HepG2 (cell line): ENCODE measurements at regions not wholly inside any gene's neighbourhood (a gene's known extent, or its start where the extent isn't known, plus 50 kb on each side); places are given as distances from the start of the nearest gene placed in this dataset.

Source experiments
- ATAC-seq: fragments of 200-7000 bp; cut with Tn5 transposase; 3 replicates; pipeline ENCODE4 v1.9.1; 2020; ENCODE audit warnings: mild to moderate bottlenecking, moderate library complexity
- BruUV-seq: library from RNA; stranded (reverse); fragments of 400-500 nt; replicated peaks from 2 replicates; lab custom pipeline; 2021; lab: Mats Ljungman, UMichigan
- CTCF ChIA-PET: fragments of 300-600 bp; formaldehyde crosslinking; extraction: SDS; loops from one replicate; lab custom pipeline; 2021; ENCODE audit warnings: low total read pairs, inconsistent platforms, low intra/inter-chr PET ratio; lab: Yijun Ruan, JAX
- POLR2A ChIA-PET: fragments of 350-600 bp; sonication (Branson Sonifier 250); formaldehyde crosslinking; loops from one replicate; lab custom pipeline; 2020; ENCODE audit warnings: antibody characterized with exemption, inconsistent platforms; lab: Yijun Ruan, JAX
- DNase-seq: peaks from one replicate; pipeline ENCODE4 v3.0.0-alpha.2; 2015; ENCODE audit warnings: low spot score
- FAIRE-seq: peaks from 3 replicates; lab custom pipeline; 2011; peaks lifted over from hg19 to GRCh38; lab: Jason Lieb, UNC
- H2AFZ ChIP-seq: one replicate; pipeline ENCODE4 v1.6.1; 2011; ENCODE audit warnings: low read length, inconsistent platforms
- H3K27ac ChIP-seq: fragments of 300-600 bp; 3 replicates; pipeline ENCODE4 v1.8.0; 2011; ENCODE audit warnings: mixed run types, mild to moderate bottlenecking, mixed read lengths, low read length, inconsistent platforms; ENCODE audit not compliant: insufficient read depth; ENCODE audit errors: extremely low read length
- H3K27me3 ChIP-seq, 2 experiments: fragments of 200-600 bp in 1 of 2; 2 replicates in 1 of 2; 3 replicates in 1 of 2; pipeline versions ENCODE4 v1.6.0 to v1.8.0; 2011; ENCODE audit warnings: low read length in 2 of 2, mild to moderate bottlenecking in 2 of 2, moderate library complexity in 2 of 2, inconsistent platforms in 1 of 2; ENCODE audit not compliant: insufficient read depth in 2 of 2, control insufficient read depth in 1 of 2
- H3K36me3 ChIP-seq, 2 experiments: fragments of 200-600 bp in 1 of 2; replicated peaks in 1 of 2; 2 replicates in 1 of 2; 3 replicates in 1 of 2; pipeline versions ENCODE4 v1.5.1 to v1.8.0; 2011; ENCODE audit warnings: low read length in 2 of 2, inconsistent platforms in 1 of 2; ENCODE audit not compliant: insufficient read depth in 2 of 2, control insufficient read depth in 1 of 2
- H3K4me1 ChIP-seq: 2 replicates; pipeline ENCODE4 v1.5.1; 2012; ENCODE audit warnings: low read length, inconsistent platforms; ENCODE audit not compliant: insufficient read depth
- H3K4me2 ChIP-seq: 2 replicates; pipeline ENCODE4 v1.6.0; 2011; ENCODE audit warnings: low read depth, low read length, inconsistent platforms
- H3K4me3 ChIP-seq, 3 experiments: fragments of 200-600 bp in 1 of 3; sonication (generic), shearing (Covaris generic) in 1 of 3; replicated peaks in 1 of 3; 2 replicates each; pipeline ENCODE4 v1.5.1; 2011 to 2016; ENCODE audit warnings: low read length in 3 of 3, inconsistent platforms in 2 of 3, low read depth in 2 of 3, mild to moderate bottlenecking in 2 of 3, control low read depth in 1 of 3, mixed read lengths in 1 of 3; ENCODE audit not compliant: insufficient read depth in 1 of 3
- H3K79me2 ChIP-seq: one replicate; pipeline ENCODE4 v1.6.1; 2011; ENCODE audit warnings: low read length, inconsistent platforms; ENCODE audit not compliant: insufficient read depth
- H3K9ac ChIP-seq: 2 replicates; pipeline ENCODE4 v1.6.0; 2011; ENCODE audit warnings: mild to moderate bottlenecking, low read depth, low read length, inconsistent platforms; ENCODE audit not compliant: insufficient read depth
- H3K9me3 ChIP-seq: 2 replicates; pipeline ENCODE4 v1.5.1; 2012; ENCODE audit warnings: mild to moderate bottlenecking, low read length
- H4K20me1 ChIP-seq: 2 replicates; pipeline ENCODE4 v1.6.0; 2011; ENCODE audit warnings: inconsistent platforms, mild to moderate bottlenecking, low read length, moderate library complexity; ENCODE audit not compliant: insufficient read depth
- AGO2 ChIP-seq: fragments of 200-400 bp; formaldehyde crosslinking; optimal IDR thresholded peaks from 2 replicates; pipeline ENCODE3; 2017; ENCODE audit warnings: mild to moderate bottlenecking, low read depth, low read length, moderate library complexity
- GZF1 ChIP-seq: sonication (generic); formaldehyde crosslinking; IDR thresholded peaks from 2 replicates; pipeline ENCODE4 v1.5.1; 2020; ENCODE audit warnings: mild to moderate bottlenecking, missing genetic modification reagents
- NFIC ChIP-seq: IDR thresholded peaks from 2 replicates; pipeline ENCODE4 v1.6.1; 2012; ENCODE audit warnings: mild to moderate bottlenecking, low read length, inconsistent platforms
- RBAK ChIP-seq: sonication (generic); formaldehyde crosslinking; IDR thresholded peaks from 2 replicates; pipeline ENCODE4 v1.5.1; 2020; ENCODE audit warnings: mild to moderate bottlenecking, missing genetic modification reagents
- RCOR2 ChIP-seq: IDR thresholded peaks from 2 replicates; pipeline ENCODE4 v1.6.1; 2016; ENCODE audit warnings: missing biosample characterization, missing genetic modification reagents
- ZFP1 ChIP-seq: IDR thresholded peaks from 2 replicates; pipeline ENCODE4 v1.6.1; 2016
- ZNF143 ChIP-seq: sonication (generic); formaldehyde crosslinking; IDR thresholded peaks from 2 replicates; pipeline ENCODE4 v1.4.0; 2020; ENCODE audit warnings: missing genetic modification reagents
- ZNF292 ChIP-seq: sonication (generic); formaldehyde crosslinking; IDR thresholded peaks from 2 replicates; pipeline ENCODE4 v1.8.1; 2022; ENCODE audit warnings: mild to moderate bottlenecking, low read depth, missing genetic modification reagents, borderline replicate concordance
- ZNF615 ChIP-seq: sonication (generic); formaldehyde crosslinking; IDR thresholded peaks from 2 replicates; pipeline ENCODE4 v1.5.0; 2020; ENCODE audit warnings: mild to moderate bottlenecking, missing genetic modification reagents, borderline replicate concordance
- ZNF816 ChIP-seq: sonication (generic); formaldehyde crosslinking; IDR thresholded peaks from 2 replicates; pipeline ENCODE4 v1.8.0; 2022; ENCODE audit warnings: missing genetic modification reagents, mild to moderate bottlenecking, borderline replicate concordance
- WGBS: methylation state at CpG from one replicate; pipeline ENCODE4 v1.1.6; 2017; ENCODE audit warnings: low lambda C conversion rate; 5-methylcytosine and 5-hydroxymethylcytosine counted together
- in situ Hi-C: cut with HindIII; loops from 2 replicates; pipeline ENCODE4 v1.10.0; 2017; ENCODE audit warnings: low pct_unique_long_range_greater_than_20kb; ENCODE audit not compliant: extremely low pct_ligation_motif_present
- intact Hi-C: fragments of 100-400 bp; cut with micrococcal nuclease; formaldehyde crosslinking; loops from one replicate; pipeline ENCODE4 v1.10.0; 2022; ENCODE audit not compliant: unreplicated experiment
- TF ChIP-seq, protein P1 (sequence below): sonication (generic); formaldehyde crosslinking; IDR thresholded peaks from 2 replicates; pipeline ENCODE4 v1.4.0; 2020; ENCODE audit warnings: missing genetic modification reagents

DNA sequence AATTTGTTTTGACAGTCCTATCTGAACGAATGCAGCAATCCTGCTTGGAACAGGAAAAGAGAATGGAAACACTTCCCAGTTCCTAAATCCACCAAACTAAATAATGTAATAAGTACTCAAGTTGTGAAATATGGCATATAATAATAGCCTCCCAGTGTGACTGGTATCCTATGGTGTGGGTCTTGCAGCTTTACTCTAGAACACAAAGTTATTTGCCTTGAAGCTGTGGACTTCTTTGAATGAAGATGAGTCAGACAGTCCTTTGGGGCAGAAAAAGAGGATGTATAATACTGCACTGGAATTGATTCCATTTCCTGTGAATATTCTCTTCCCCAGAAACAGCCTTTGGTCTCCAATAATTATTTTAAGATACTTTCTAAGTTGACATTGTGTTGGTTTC, 887.0 kb downstream of the KCNA4 start:
- H3K27me3 ChIP-seq: no peaks in the 10 kb centered on the region
- no peaks in the 10 kb centered on the region for H3K9me3 ChIP-seq
- H3K79me2 ChIP-seq: no peaks in the 10 kb centered on the region
- WGBS: 0% methylated on average over 1 of the region's 1 CpG
- FAIRE-seq (no peak), DNase-seq (no peak), ATAC-seq (no peak)
- in situ Hi-C loops (no loop called here), intact Hi-C loops (no loop called here)
- no peaks in the 10 kb centered on the region for H4K20me1 ChIP-seq
- no peak overlapping the region for H3K4me2 ChIP-seq
- POLR2A ChIA-PET: no interaction called here
- no peaks in the 10 kb centered on the region for H3K4me1 ChIP-seq
- H3K9ac ChIP-seq: no peak overlapping the region
- no peaks in the 10 kb centered on the region for H3K36me3 ChIP-seq
- no peak overlapping the region for H3K27ac ChIP-seq
- H2AFZ ChIP-seq: no peak overlapping the region
- TF ChIP-seq, protein P1, sequence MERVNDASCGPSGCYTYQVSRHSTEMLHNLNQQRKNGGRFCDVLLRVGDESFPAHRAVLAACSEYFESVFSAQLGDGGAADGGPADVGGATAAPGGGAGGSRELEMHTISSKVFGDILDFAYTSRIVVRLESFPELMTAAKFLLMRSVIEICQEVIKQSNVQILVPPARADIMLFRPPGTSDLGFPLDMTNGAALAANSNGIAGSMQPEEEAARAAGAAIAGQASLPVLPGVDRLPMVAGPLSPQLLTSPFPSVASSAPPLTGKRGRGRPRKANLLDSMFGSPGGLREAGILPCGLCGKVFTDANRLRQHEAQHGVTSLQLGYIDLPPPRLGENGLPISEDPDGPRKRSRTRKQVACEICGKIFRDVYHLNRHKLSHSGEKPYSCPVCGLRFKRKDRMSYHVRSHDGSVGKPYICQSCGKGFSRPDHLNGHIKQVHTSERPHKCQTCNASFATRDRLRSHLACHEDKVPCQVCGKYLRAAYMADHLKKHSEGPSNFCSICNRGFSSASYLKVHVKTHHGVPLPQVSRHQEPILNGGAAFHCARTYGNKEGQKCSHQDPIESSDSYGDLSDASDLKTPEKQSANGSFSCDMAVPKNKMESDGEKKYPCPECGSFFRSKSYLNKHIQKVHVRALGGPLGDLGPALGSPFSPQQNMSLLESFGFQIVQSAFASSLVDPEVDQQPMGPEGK (CRISPR knock-in tag): no peak
- TF ChIP-seq ZNF615 (CRISPR knock-in tag) (no peak), AGO2 (no peak), RBAK (CRISPR knock-in tag) (no peak), ZNF143 (CRISPR knock-in tag) (no peak), GZF1 (CRISPR knock-in tag) (no peak), NFIC (no peak), ZFP1 (CRISPR knock-in tag) (no peak), ZNF292 (CRISPR knock-in tag) (no peak), ZNF816 (no peak), RCOR2 (CRISPR knock-in tag) (no peak)
- CTCF ChIA-PET: no interaction called here
- H3K4me3 ChIP-seq: no peak overlapping the region
- no TSS peak for BruUV-seq
